ENCODE measurements at regions not wholly inside any gene's neighbourhood (a gene's known extent, or its start where the extent isn't known, plus 50 kb on each side); places are given as distances from the start of the nearest gene placed in this dataset.
A peak's percentile ranks its signal among the peaks of the same experiment; 100 is the strongest.

DNA sequence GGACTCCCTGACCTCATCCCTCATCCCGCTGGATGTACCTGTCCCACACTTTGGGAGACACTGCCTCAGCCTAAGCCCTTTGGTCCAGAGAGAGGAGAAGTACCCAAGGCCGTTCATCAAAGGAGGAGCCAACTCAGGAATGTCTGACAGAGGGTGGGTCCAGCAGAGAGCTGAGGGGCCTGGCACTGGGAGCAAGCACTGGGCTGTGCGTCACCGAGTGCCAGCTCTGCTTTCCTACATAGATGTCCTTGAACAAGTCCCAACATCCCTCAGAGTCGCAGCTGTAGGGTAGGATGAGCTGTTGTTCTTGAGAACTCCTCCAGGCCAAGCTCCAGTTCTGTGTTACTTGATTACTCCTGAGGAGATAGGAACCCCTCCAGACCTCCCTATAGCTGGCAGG lies 68.8 kb upstream of the ACOT11 start (continued):
- TF ChIP-seq, protein P1, sequence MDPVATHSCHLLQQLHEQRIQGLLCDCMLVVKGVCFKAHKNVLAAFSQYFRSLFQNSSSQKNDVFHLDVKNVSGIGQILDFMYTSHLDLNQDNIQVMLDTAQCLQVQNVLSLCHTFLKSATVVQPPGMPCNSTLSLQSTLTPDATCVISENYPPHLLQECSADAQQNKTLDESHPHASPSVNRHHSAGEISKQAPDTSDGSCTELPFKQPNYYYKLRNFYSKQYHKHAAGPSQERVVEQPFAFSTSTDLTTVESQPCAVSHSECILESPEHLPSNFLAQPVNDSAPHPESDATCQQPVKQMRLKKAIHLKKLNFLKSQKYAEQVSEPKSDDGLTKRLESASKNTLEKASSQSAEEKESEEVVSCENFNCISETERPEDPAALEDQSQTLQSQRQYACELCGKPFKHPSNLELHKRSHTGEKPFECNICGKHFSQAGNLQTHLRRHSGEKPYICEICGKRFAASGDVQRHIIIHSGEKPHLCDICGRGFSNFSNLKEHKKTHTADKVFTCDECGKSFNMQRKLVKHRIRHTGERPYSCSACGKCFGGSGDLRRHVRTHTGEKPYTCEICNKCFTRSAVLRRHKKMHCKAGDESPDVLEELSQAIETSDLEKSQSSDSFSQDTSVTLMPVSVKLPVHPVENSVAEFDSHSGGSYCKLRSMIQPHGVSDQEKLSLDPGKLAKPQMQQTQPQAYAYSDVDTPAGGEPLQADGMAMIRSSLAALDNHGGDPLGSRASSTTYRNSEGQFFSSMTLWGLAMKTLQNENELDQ (tag by site-specific recombination; IDR thresholded peaks at IDR 0.05; ENCODE audit: low read depth): no peak
- no peak for TF ChIP-seq ZNF341 (tag by site-specific recombination; IDR thresholded peaks at IDR 0.05; ENCODE audit: low read depth)

DNA sequence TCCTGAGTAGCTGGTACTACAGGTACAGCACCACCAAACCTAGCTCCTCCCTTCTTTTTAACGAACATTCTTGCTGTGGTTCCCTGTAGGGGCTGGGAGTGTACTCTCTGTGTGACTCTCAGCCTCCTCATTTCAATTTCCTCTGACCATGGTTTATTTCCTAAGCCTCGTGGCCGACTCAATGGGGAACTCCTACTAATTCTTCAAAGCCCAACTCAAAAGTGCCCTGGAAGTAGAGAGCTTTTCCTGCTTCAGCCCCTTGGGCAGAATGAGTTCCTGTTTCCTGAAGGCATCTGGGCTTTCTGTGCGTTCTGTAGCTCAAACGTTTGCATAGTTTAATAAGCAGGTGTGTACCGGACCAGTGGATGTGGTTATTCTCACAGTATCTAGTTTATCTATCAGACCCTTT lies 70.9 kb upstream of the ACOT11 start:
- peak; percentile 88 for TF ChIP-seq ZFP3 (tag by site-specific recombination; IDR thresholded peaks at IDR 0.05; ENCODE audit: low read depth)
- TF ChIP-seq SCRT2 (tag by site-specific recombination; IDR thresholded peaks at IDR 0.05): no peak
- CTCF ChIA-PET: no interaction called here
- no peaks in the 10 kb centered on the region for H3K36me3 ChIP-seq (ENCODE audit: control insufficient read depth in 2 of 2, insufficient read depth in 1 of 2, low read length in 2 of 2)
- H3K9me3 ChIP-seq (ENCODE audit: control insufficient read depth, insufficient read depth, low read depth, low read length): no peaks in the 10 kb centered on the region
- H3K27ac ChIP-seq (ENCODE audit: extremely low read depth, low read depth, low read length): no peak overlapping the region
- H3K4me1 ChIP-seq (ENCODE audit: control insufficient read depth, insufficient read depth, low read length): no peaks in the 10 kb centered on the region
- POLR2A ChIA-PET: no interaction called here
- no peak overlapping the region for H3K4me3 ChIP-seq (ENCODE audit: low read depth, low read length)

DNA sequence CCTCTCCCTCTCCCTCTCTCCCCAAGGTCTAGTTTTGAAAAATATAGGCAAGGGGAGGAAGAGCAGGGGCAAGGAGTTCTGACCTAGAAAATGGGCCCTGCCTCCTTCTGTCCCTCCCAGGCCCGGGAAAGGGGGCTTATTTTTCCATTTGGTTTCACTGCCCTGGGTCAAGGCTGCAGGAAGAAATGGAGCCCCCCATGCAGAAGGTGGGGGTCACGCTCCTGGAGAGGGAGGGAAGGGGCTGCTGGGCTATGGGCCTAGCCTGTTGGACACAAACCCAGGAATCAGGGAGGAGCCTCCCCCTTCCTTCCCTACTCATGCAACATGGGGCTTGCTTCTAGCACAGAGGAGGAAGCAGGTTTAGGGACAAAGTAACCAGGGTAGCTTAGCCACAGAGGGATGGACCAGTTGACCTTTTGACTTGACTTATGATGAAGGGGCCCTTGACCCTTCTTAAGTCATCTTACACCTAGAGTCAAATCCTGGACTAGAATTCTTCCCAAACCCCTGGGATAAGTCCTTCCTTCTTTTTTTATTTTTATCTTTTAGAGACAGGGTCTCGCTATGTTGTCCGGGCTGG lies 70.4 kb upstream of the SSBP3 start:
- Histone ChIP-seq H3K4me3 (ENCODE audit: low read depth, low read length) (no peak overlapping the region), H3K27ac (ENCODE audit: extremely low read depth, low read depth, low read length) (no peak overlapping the region)
- CTCF ChIA-PET: no interaction called here

More for the DNA sequence above, 70.4 kb upstream of the SSBP3 start:
- H3K9me3 ChIP-seq (ENCODE audit: control insufficient read depth, insufficient read depth, low read depth, low read length): no peaks in the 10 kb centered on the region
- no peaks in the 10 kb centered on the region for H3K36me3 ChIP-seq (ENCODE audit: control insufficient read depth in 2 of 2, insufficient read depth in 1 of 2, low read length in 2 of 2)
- TF ChIP-seq RBAK (tag by site-specific recombination; IDR thresholded peaks at IDR 0.05): no peak
- no peak for TF ChIP-seq SCRT2 (tag by site-specific recombination; IDR thresholded peaks at IDR 0.05)
- TF ChIP-seq TCF7L2 (IDR thresholded peaks at IDR 0.05; ENCODE audit: borderline replicate concordance, low read depth, low read length): no peak
- TF ChIP-seq ZNF48 (tag by site-specific recombination; IDR thresholded peaks at IDR 0.05): no peak
- no peak for TF ChIP-seq ZNF16 (tag by site-specific recombination; IDR thresholded peaks at IDR 0.05; ENCODE audit: low read depth)
- no peak for TF ChIP-seq ZNF830 (tag by site-specific recombination; IDR thresholded peaks at IDR 0.05; ENCODE audit: low read depth)
- TF ChIP-seq GLI4 (tag by site-specific recombination; IDR thresholded peaks at IDR 0.05): no peak
- no peak for TF ChIP-seq ZNF274 (IDR thresholded peaks at IDR 0.05; ENCODE audit: low read length)
- no peak for TF ChIP-seq ZNF274 (tag by site-specific recombination; IDR thresholded peaks at IDR 0.05; ENCODE audit: borderline replicate concordance)
- TF ChIP-seq, protein P2, sequence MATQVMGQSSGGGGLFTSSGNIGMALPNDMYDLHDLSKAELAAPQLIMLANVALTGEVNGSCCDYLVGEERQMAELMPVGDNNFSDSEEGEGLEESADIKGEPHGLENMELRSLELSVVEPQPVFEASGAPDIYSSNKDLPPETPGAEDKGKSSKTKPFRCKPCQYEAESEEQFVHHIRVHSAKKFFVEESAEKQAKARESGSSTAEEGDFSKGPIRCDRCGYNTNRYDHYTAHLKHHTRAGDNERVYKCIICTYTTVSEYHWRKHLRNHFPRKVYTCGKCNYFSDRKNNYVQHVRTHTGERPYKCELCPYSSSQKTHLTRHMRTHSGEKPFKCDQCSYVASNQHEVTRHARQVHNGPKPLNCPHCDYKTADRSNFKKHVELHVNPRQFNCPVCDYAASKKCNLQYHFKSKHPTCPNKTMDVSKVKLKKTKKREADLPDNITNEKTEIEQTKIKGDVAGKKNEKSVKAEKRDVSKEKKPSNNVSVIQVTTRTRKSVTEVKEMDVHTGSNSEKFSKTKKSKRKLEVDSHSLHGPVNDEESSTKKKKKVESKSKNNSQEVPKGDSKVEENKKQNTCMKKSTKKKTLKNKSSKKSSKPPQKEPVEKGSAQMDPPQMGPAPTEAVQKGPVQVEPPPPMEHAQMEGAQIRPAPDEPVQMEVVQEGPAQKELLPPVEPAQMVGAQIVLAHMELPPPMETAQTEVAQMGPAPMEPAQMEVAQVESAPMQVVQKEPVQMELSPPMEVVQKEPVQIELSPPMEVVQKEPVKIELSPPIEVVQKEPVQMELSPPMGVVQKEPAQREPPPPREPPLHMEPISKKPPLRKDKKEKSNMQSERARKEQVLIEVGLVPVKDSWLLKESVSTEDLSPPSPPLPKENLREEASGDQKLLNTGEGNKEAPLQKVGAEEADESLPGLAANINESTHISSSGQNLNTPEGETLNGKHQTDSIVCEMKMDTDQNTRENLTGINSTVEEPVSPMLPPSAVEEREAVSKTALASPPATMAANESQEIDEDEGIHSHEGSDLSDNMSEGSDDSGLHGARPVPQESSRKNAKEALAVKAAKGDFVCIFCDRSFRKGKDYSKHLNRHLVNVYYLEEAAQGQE (tag by site-specific recombination; IDR thresholded peaks at IDR 0.05): no peak
- no peak for TF ChIP-seq GFI1B (tag by site-specific recombination; IDR thresholded peaks at IDR 0.05)
- TF ChIP-seq, protein P3, sequence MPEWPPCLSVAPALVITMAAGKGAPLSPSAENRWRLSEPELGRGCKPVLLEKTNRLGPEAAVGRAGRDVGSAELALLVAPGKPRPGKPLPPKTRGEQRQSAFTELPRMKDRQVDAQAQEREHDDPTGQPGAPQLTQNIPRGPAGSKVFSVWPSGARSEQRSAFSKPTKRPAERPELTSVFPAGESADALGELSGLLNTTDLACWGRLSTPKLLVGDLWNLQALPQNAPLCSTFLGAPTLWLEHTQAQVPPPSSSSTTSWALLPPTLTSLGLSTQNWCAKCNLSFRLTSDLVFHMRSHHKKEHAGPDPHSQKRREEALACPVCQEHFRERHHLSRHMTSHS (tag by site-specific recombination; IDR thresholded peaks at IDR 0.05): no peak
- no peak for TF ChIP-seq GLI2 (tag by site-specific recombination; IDR thresholded peaks at IDR 0.05; ENCODE audit: borderline replicate concordance, low read depth)
- TF ChIP-seq, protein P4, sequence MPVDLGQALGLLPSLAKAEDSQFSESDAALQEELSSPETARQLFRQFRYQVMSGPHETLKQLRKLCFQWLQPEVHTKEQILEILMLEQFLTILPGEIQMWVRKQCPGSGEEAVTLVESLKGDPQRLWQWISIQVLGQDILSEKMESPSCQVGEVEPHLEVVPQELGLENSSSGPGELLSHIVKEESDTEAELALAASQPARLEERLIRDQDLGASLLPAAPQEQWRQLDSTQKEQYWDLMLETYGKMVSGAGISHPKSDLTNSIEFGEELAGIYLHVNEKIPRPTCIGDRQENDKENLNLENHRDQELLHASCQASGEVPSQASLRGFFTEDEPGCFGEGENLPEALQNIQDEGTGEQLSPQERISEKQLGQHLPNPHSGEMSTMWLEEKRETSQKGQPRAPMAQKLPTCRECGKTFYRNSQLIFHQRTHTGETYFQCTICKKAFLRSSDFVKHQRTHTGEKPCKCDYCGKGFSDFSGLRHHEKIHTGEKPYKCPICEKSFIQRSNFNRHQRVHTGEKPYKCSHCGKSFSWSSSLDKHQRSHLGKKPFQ (tag by site-specific recombination; IDR thresholded peaks at IDR 0.05): no peak
- no peak for TF ChIP-seq MEIS1 (CRISPR knock-in tag; IDR thresholded peaks at IDR 0.05; ENCODE audit: borderline replicate concordance)
- TF ChIP-seq ZNF600 (tag by site-specific recombination; IDR thresholded peaks at IDR 0.05): no peak
- TF ChIP-seq, protein P5, sequence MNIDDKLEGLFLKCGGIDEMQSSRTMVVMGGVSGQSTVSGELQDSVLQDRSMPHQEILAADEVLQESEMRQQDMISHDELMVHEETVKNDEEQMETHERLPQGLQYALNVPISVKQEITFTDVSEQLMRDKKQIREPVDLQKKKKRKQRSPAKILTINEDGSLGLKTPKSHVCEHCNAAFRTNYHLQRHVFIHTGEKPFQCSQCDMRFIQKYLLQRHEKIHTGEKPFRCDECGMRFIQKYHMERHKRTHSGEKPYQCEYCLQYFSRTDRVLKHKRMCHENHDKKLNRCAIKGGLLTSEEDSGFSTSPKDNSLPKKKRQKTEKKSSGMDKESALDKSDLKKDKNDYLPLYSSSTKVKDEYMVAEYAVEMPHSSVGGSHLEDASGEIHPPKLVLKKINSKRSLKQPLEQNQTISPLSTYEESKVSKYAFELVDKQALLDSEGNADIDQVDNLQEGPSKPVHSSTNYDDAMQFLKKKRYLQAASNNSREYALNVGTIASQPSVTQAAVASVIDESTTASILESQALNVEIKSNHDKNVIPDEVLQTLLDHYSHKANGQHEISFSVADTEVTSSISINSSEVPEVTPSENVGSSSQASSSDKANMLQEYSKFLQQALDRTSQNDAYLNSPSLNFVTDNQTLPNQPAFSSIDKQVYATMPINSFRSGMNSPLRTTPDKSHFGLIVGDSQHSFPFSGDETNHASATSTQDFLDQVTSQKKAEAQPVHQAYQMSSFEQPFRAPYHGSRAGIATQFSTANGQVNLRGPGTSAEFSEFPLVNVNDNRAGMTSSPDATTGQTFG (tag by site-specific recombination; IDR thresholded peaks at IDR 0.05; ENCODE audit: borderline replicate concordance): no peak
- H3K4me1 ChIP-seq (ENCODE audit: control insufficient read depth, insufficient read depth, low read length): no peaks in the 10 kb centered on the region
- POLR2A ChIA-PET: no interaction called here

Data from HEK293 (cell line).